ENCODE measurements at regions not wholly inside any gene's neighbourhood (a gene's known extent, or its start where the extent isn't known, plus 50 kb on each side); places are given as distances from the start of the nearest gene placed in this dataset.

DNA sequence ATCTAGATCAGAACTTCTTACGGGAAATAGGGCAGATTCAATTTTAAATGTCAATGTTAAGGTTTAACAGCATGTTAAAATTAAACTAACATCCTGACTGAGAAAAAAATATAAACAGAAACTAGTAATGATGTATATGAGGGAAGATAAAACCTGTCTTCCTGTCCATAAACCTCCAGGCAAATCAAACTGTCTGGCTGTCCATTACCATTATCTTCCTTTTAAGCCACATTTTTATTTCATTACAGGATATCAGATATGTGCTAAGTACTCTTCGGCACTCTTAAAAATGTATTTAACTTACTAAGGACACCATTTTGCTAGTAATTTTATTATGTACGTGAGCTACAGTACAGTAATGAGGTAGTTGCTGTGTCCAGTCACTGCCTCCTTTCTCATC, 1461.7 kb upstream of the ALCAM start:
- TF ChIP-seq, protein P1, sequence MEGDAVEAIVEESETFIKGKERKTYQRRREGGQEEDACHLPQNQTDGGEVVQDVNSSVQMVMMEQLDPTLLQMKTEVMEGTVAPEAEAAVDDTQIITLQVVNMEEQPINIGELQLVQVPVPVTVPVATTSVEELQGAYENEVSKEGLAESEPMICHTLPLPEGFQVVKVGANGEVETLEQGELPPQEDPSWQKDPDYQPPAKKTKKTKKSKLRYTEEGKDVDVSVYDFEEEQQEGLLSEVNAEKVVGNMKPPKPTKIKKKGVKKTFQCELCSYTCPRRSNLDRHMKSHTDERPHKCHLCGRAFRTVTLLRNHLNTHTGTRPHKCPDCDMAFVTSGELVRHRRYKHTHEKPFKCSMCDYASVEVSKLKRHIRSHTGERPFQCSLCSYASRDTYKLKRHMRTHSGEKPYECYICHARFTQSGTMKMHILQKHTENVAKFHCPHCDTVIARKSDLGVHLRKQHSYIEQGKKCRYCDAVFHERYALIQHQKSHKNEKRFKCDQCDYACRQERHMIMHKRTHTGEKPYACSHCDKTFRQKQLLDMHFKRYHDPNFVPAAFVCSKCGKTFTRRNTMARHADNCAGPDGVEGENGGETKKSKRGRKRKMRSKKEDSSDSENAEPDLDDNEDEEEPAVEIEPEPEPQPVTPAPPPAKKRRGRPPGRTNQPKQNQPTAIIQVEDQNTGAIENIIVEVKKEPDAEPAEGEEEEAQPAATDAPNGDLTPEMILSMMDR (IDR thresholded peaks at IDR 0.05) = no peak
- no peak for TF ChIP-seq EZH2phosphoT487 (IDR thresholded peaks at IDR 0.05)
- no peak for TF ChIP-seq EZH2 (IDR thresholded peaks at IDR 0.05)

Data from neural progenitor cell (in vitro differentiated cells).